Smooth muscle cell of the brain vasculature (primary cell): ENCODE measurements at regions not wholly inside any gene's neighbourhood (a gene's known extent, or its start where the extent isn't known, plus 50 kb on each side); places are given as distances from the start of the nearest gene placed in this dataset.

Experiments used
- DNase-seq: peaks from one replicate; pipeline ENCODE4 v3.0.0-alpha.2; 2012; ENCODE audit warnings: low read depth, low spot score

- no peak for DNase-seq
These were observed 125.5 kb downstream of the TFCP2L1 start for GRCh38 chr2:121159291-121160071.

- no peak for DNase-seq
These were observed 124.6 kb downstream of the TFCP2L1 start for GRCh38 chr2:121160366-121160765.

DNA sequence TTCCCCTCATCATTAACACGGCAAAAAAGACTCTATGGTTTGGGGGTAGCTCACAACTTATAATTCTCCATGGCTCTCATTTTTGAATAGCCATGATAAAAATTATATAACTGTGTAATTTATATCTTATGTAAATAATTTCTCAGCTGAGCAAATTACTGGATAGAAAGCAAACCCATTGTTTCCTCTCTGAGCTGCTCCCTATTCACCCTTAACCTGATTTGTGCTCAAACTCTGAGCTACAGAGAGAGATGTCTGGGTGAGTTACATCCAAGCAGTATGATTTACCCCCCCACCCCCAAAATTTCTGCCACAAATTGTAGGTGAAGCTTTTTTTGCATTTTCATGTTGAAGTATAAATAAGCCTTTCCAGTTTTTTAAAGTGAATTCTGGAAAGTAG lies 123.7 kb downstream of the TFCP2L1 start:
- DNase-seq: no peak

DNA sequence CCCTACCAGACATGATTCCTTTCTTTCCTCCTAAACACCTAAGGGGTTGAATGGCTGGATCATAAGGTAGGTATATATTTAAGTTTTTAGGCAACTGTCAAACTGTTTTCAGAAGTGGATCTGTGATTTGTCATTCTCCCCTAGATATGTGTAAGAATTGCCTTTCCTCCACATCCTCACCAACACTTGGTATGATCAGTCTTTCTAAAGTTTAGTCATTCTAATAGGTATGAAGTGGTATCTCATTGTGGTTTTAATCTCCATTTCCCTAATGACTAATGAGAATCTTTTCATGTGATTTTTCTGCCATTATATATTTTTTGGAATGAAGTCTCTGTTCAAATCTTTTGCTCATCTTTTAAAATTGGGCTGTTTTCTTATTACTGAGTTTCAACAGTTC lies 122.1 kb downstream of the TFCP2L1 start:
- no peak for DNase-seq

GRCh38 chr2:121164042-121164441 lies 121.0 kb downstream of the TFCP2L1 start:
- no peak for DNase-seq

DNA sequence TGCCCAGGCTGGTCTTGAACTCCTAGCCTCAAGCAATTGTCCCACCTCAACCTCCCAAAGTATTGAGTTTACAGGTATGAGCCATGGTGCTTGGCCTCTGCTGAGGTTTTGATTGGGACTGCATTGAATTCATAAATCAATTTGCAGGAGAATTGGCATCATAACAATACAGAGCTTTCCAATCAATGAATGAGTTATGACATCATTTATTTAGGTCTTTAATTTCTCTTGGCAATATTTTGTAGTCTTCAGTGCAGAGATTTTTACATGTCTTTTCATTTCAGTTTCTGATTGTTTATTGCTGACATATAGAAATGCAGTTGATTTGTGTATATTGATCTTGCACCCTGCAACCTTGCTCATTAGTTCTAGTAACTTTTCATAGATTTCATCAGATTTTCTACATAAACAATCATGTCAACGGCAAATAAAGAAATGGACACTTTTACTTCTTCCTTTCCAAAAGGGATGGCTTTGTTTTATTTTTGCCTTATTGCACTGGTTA lies 119.9 kb downstream of the TFCP2L1 start:
- DNase-seq: no peak
